Endothelial cell of umbilical vein (primary cell): ENCODE measurements at regions not wholly inside any gene's neighbourhood (a gene's known extent, or its start where the extent isn't known, plus 50 kb on each side); places are given as distances from the start of the nearest gene placed in this dataset.

Source experiments
- BruUV-seq: library from RNA; stranded (reverse); fragments of 400-500 nt; replicated peaks from 2 replicates; lab custom pipeline; 2021; lab: Mats Ljungman, UMichigan
- CTCF ChIA-PET: fragments of 300-600, 350-600 bp; sonication (Branson Sonifier 250); formaldehyde crosslinking; loops from one replicate; lab custom pipeline; 2021; ENCODE audit warnings: antibody characterized with exemption, inconsistent platforms; lab: Charles Lee
- POLR2A ChIA-PET: fragments of 300-600, 350-600 bp; sonication (Branson Sonifier 250); formaldehyde crosslinking; loops from one replicate; lab custom pipeline; 2021; ENCODE audit warnings: antibody characterized with exemption, inconsistent platforms; lab: Charles Lee
- DNase-seq: peaks from one replicate; pipeline ENCODE4 v3.0.0-alpha.2; 2011; ENCODE audit warnings: low read depth, low spot score
- FAIRE-seq: peaks from 2 replicates; lab custom pipeline; 2011; peaks lifted over from hg19 to GRCh38; lab: Jason Lieb, UNC
- H2AFZ ChIP-seq: 2 replicates; pipeline ENCODE4 v1.6.0; 2012; ENCODE audit warnings: low read depth, low read length, control low read depth, inconsistent platforms
- H3K27ac ChIP-seq: 2 replicates; pipeline ENCODE4 v1.5.1; 2011; ENCODE audit warnings: low read depth, mild to moderate bottlenecking, control low read depth, low read length, moderate library complexity; ENCODE audit not compliant: insufficient read depth
- H3K27me3 ChIP-seq, 2 experiments: 2 replicates each; pipeline versions ENCODE4 v1.6.0 to v1.6.1; 2011; ENCODE audit warnings: low read length in 2 of 2, mixed read lengths in 1 of 2; ENCODE audit not compliant: control insufficient read depth in 2 of 2, insufficient read depth in 2 of 2
- H3K36me3 ChIP-seq, 2 experiments: 2 replicates in 1 of 2; 3 replicates in 1 of 2; pipeline ENCODE4 v1.5.1; 2011; ENCODE audit warnings: low read length in 2 of 2, mild to moderate bottlenecking in 1 of 2, moderate library complexity in 1 of 2; ENCODE audit not compliant: control insufficient read depth in 2 of 2, insufficient read depth in 2 of 2; ENCODE audit errors: extremely low read depth in 1 of 2
- H3K4me1 ChIP-seq: 3 replicates; pipeline ENCODE4 v1.5.1; 2011; ENCODE audit warnings: mild to moderate bottlenecking, low read length; ENCODE audit not compliant: control insufficient read depth, insufficient read depth; ENCODE audit errors: extremely low read depth
- H3K4me2 ChIP-seq: 2 replicates; pipeline ENCODE4 v1.6.1; 2011; ENCODE audit warnings: low read length, control low read depth, mixed read lengths; ENCODE audit not compliant: insufficient read depth
- H3K4me3 ChIP-seq, 3 experiments: fragments of 200-600 bp in 1 of 3; sonication (generic), shearing (Covaris generic) in 1 of 3; replicated peaks in 1 of 3; 2 replicates each; pipeline ENCODE4 v1.5.1; 2011 to 2016; ENCODE audit warnings: control low read depth in 3 of 3, low read length in 3 of 3, mild to moderate bottlenecking in 2 of 3, inconsistent platforms in 1 of 3, low read depth in 1 of 3, moderate library complexity in 1 of 3; ENCODE audit not compliant: insufficient read depth in 1 of 3
- H3K79me2 ChIP-seq: 2 replicates; pipeline ENCODE4 v1.6.0; 2012; ENCODE audit warnings: low read length, inconsistent platforms; ENCODE audit not compliant: control insufficient read depth, insufficient read depth
- H3K9ac ChIP-seq: replicated peaks from 2 replicates; pipeline ENCODE3; 2011; ENCODE audit warnings: low read length, control low read depth; ENCODE audit not compliant: insufficient read depth; ENCODE audit errors: extremely low read depth
- H3K9me1 ChIP-seq: replicated peaks from 3 replicates; pipeline ENCODE4 v1.6.0; 2011; ENCODE audit warnings: mild to moderate bottlenecking, low read length; ENCODE audit not compliant: control insufficient read depth, insufficient read depth; ENCODE audit errors: extremely low read depth
- H3K9me3 ChIP-seq: replicated peaks from 2 replicates; pipeline ENCODE4 v1.5.1; 2012; ENCODE audit warnings: low read length, inconsistent platforms; ENCODE audit not compliant: control insufficient read depth, insufficient read depth
- H4K20me1 ChIP-seq: replicated peaks from 2 replicates; pipeline ENCODE3; 2011; ENCODE audit warnings: mild to moderate bottlenecking, low read length; ENCODE audit not compliant: control insufficient read depth, insufficient read depth; ENCODE audit errors: extremely low read depth
- EZH2 ChIP-seq: IDR thresholded peaks from 2 replicates; pipeline ENCODE4 v1.6.1; 2012; ENCODE audit warnings: borderline replicate concordance, low read depth, mild to moderate bottlenecking, moderate library complexity, low read length, inconsistent platforms; ENCODE audit not compliant: severe bottlenecking
- FOS ChIP-seq: IDR thresholded peaks from 2 replicates; pipeline ENCODE4 v1.6.1; 2011; ENCODE audit warnings: mild to moderate bottlenecking, low read length, moderate library complexity, borderline replicate concordance; ENCODE audit not compliant: insufficient read depth
- GATA2 ChIP-seq: IDR thresholded peaks from 2 replicates; pipeline ENCODE4 v1.7.0; 2011; ENCODE audit warnings: low read depth, mild to moderate bottlenecking, moderate library complexity, mixed read lengths, low read length; ENCODE audit not compliant: insufficient read length, insufficient read depth
- JUN ChIP-seq: IDR thresholded peaks from 2 replicates; pipeline ENCODE4 v1.6.1; 2011; ENCODE audit warnings: borderline replicate concordance, low read depth; ENCODE audit not compliant: insufficient read length, insufficient read depth
- MAX ChIP-seq: IDR thresholded peaks from 2 replicates; pipeline ENCODE4 v1.6.1; 2011; ENCODE audit not compliant: insufficient read depth, insufficient read length
- MYC ChIP-seq: IDR thresholded peaks from one replicate; pipeline ENCODE4 v1.6.1; 2011; ENCODE audit warnings: mild to moderate bottlenecking, low read depth, low read length
- POLR2A ChIP-seq: IDR thresholded peaks from 2 replicates; pipeline ENCODE4 v1.6.1; 2012; ENCODE audit warnings: low read depth, mild to moderate bottlenecking, control low read depth, low read length
- POLR2AphosphoS5 ChIP-seq: IDR thresholded peaks from 2 replicates; pipeline ENCODE4 v1.6.1; 2012; ENCODE audit warnings: low read depth, mild to moderate bottlenecking, control low read depth, low read length, moderate library complexity; ENCODE audit not compliant: insufficient read depth
- dilution Hi-C: fragments of 300-500 bp; cut with MboI; formaldehyde crosslinking; loops from one replicate; pipeline ENCODE4 v1.15.0; 2019; ENCODE audit warnings: low sequenced_read_pairs; ENCODE audit not compliant: extremely low pct_ligation_motif_present
- intact Hi-C: fragments of 100-400 bp; cut with micrococcal nuclease; formaldehyde crosslinking; loops from one replicate; pipeline ENCODE4 v1.10.0; 2022
- TF ChIP-seq, protein P1 (sequence below), 2 donors: IDR thresholded peaks; 1 replicate in 1 of 2; 2 replicates in 1 of 2; pipeline ENCODE4 v1.5.1; 2011; ENCODE audit warnings: low read length in 2 of 2, mild to moderate bottlenecking in 2 of 2, moderate library complexity in 2 of 2, control low read depth in 1 of 2, inconsistent platforms in 1 of 2, low read depth in 1 of 2; ENCODE audit not compliant: insufficient read depth in 1 of 2; ENCODE audit errors: extremely low read depth in 1 of 2

DNA sequence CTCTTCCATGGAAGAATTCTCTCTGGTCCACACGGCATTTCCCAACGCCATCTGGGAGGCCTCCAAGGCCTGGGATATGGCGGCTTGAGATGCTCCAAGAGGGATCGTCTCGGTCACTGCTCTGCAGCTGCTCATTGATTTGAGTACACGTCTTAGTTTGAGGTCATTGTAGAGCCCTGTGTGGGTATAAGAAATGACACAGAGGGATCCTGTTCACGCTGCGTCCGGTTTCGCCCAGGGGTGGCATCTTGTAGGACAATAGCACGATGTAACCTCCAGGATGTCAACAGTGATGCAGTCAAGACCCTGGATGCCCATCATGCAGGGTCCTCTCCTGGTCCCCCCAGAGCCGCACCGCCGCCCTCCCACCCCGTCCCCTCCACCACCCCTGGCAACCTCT lies 564.6 kb downstream of the BRD1 start:
- POLR2A ChIA-PET: no interaction called here
- Histone ChIP-seq H3K4me1 (no peaks in the 10 kb centered on the region), H3K4me3 (no peak overlapping the region), H3K9me3 (peaks cover 6% of the 10 kb centered on the region), H3K9ac (no peak overlapping the region), H3K9me1 (no peaks in the 10 kb centered on the region), H3K79me2 (no peaks in the 10 kb centered on the region), H2AFZ (no peak overlapping the region), H4K20me1 (no peaks in the 10 kb centered on the region), H3K27ac (no peak overlapping the region), H3K36me3 (no peaks in the 10 kb centered on the region), H3K4me2 (no peak overlapping the region), H3K27me3 (no peaks in the 10 kb centered on the region)
- dilution Hi-C loops: no loop called here
- CTCF ChIA-PET: no interaction called here
- no TSS peak for BruUV-seq
- DNase-seq: no peak
- no peak for FAIRE-seq
- intact Hi-C loops: no loop called here
- TF ChIP-seq, protein P1, sequence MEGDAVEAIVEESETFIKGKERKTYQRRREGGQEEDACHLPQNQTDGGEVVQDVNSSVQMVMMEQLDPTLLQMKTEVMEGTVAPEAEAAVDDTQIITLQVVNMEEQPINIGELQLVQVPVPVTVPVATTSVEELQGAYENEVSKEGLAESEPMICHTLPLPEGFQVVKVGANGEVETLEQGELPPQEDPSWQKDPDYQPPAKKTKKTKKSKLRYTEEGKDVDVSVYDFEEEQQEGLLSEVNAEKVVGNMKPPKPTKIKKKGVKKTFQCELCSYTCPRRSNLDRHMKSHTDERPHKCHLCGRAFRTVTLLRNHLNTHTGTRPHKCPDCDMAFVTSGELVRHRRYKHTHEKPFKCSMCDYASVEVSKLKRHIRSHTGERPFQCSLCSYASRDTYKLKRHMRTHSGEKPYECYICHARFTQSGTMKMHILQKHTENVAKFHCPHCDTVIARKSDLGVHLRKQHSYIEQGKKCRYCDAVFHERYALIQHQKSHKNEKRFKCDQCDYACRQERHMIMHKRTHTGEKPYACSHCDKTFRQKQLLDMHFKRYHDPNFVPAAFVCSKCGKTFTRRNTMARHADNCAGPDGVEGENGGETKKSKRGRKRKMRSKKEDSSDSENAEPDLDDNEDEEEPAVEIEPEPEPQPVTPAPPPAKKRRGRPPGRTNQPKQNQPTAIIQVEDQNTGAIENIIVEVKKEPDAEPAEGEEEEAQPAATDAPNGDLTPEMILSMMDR (IDR thresholded peaks at IDR 0.05; ENCODE audit: extremely low read depth in 1 of 2, insufficient read depth in 1 of 2, low read depth in 1 of 2, low read length in 2 of 2): no peak
- TF ChIP-seq POLR2AphosphoS5: no peak
- no peak for TF ChIP-seq GATA2
- TF ChIP-seq POLR2A: no peak
- no peak for TF ChIP-seq EZH2
- TF ChIP-seq FOS: no peak
- no peak for TF ChIP-seq JUN
- TF ChIP-seq MAX: no peak
- TF ChIP-seq MYC: no peak
